OCI-LY3 (cell line): ENCODE measurements at regions not wholly inside any gene's neighbourhood (a gene's known extent, or its start where the extent isn't known, plus 50 kb on each side); places are given as distances from the start of the nearest gene placed in this dataset.

Source experiments
- EZH2phosphoT487 ChIP-seq: fragments of 200-600 bp; shearing (Covaris generic); IDR thresholded peaks from 2 replicates; pipeline ENCODE4 v1.6.1; 2018; ENCODE audit warnings: antibody characterized with exemption, mixed run types, low read depth
- TF ChIP-seq, protein P1 (sequence below): fragments of 200-600, 300-600 bp; sonication (generic); IDR thresholded peaks from 2 replicates; pipeline ENCODE4 v1.5.1; 2014; ENCODE audit warnings: antibody characterized with exemption, low read length, low read depth

DNA sequence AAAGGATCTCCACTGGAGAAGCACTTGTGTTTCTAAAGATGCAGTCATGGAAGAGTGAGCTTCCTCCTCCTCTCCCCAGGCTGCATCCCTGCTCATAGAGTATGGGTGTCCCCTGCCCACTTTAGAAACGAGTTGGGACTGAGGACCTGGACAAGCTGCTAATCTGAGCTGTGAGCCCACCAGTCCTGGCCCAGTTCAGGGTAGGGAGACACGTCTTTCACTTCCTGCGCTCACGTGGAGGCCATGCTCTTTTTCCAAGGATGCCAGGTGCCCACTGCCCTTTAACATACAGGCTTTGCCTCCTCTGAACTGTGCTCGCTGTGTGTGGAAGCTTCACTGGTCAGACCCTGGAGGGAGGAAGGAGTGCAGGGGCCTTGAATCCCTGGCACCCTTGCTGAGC lies 316.3 kb downstream of the UACA start:
- TF ChIP-seq, protein P1, sequence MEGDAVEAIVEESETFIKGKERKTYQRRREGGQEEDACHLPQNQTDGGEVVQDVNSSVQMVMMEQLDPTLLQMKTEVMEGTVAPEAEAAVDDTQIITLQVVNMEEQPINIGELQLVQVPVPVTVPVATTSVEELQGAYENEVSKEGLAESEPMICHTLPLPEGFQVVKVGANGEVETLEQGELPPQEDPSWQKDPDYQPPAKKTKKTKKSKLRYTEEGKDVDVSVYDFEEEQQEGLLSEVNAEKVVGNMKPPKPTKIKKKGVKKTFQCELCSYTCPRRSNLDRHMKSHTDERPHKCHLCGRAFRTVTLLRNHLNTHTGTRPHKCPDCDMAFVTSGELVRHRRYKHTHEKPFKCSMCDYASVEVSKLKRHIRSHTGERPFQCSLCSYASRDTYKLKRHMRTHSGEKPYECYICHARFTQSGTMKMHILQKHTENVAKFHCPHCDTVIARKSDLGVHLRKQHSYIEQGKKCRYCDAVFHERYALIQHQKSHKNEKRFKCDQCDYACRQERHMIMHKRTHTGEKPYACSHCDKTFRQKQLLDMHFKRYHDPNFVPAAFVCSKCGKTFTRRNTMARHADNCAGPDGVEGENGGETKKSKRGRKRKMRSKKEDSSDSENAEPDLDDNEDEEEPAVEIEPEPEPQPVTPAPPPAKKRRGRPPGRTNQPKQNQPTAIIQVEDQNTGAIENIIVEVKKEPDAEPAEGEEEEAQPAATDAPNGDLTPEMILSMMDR: no peak
- no peak for TF ChIP-seq EZH2phosphoT487
